ENCODE measurements at regions not wholly inside any gene's neighbourhood (a gene's known extent, or its start where the extent isn't known, plus 50 kb on each side); places are given as distances from the start of the nearest gene placed in this dataset.

DNA sequence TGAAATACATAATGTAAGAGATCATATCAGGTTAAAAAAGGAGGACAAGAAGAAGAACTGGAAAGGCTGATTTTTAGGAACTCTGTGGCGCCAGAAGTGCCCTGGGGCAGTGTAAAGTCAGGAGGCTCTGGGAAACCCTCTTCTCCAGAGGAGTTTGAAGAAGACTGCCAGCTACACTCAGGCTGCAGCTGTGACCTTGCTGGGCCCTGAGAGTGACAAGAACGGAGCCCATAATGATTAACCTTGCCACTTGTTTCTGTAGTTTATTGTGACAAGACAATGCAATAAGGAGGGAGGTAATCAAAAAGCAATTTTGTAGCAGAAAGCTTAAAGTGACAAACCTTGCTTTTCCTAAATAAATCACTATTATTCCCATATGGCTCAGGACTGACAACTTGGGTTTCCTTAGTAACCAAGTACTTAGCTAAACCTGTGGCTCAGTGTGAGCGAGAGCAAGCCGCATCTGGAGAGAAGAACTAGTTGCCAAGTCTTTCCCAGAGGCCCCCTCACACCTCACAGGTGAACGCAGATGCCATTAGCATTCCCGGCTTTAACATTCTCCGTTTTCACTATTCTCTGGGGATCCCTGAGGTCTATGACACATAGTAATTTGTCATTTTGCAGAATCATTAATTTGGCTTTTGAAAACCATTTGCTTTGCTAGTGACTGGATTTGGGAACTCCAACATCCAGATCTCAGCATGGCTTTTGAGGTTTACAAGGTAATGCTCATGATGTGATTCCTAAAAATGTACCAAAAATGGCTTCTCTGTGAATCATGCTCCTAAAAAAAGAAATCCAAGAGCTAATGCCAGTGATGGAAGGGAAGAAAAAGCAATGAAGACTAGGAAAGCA lies 115.9 kb downstream of the OMA1 start:
- no peaks in the 10 kb centered on the region for H3K27me3 Mint-ChIP-seq
- no peak overlapping the region for H3K4me3 Mint-ChIP-seq
- no peaks in the 10 kb centered on the region for H3K36me3 Mint-ChIP-seq (ENCODE audit: low read depth)
- H3K9me3 Mint-ChIP-seq, result no peaks in the 10 kb centered on the region
- H3K27ac Mint-ChIP-seq, result no peak overlapping the region
- H3K4me1 Mint-ChIP-seq (ENCODE audit: low read depth), result no peaks in the 10 kb centered on the region

- H3K4me3 Mint-ChIP-seq, result no peak overlapping the region
- H3K36me3 Mint-ChIP-seq (ENCODE audit: low read depth), result no peaks in the 10 kb centered on the region
- no peaks in the 10 kb centered on the region for H3K4me1 Mint-ChIP-seq (ENCODE audit: low read depth)
- no peak overlapping the region for H3K27ac Mint-ChIP-seq
- H3K9me3 Mint-ChIP-seq, result no peaks in the 10 kb centered on the region
- H3K27me3 Mint-ChIP-seq, result no peaks in the 10 kb centered on the region
These were observed 119.6 kb downstream of the OMA1 start for GRCh38 chr1:58426918-58427317.

- Mint-ChIP-seq H3K9me3 (no peaks in the 10 kb centered on the region), H3K4me3 (no peak overlapping the region), H3K27ac (no peak overlapping the region), H3K27me3 (no peaks in the 10 kb centered on the region), H3K36me3 (ENCODE audit: low read depth) (no peaks in the 10 kb centered on the region), H3K4me1 (ENCODE audit: low read depth) (no peaks in the 10 kb centered on the region)
These were observed 124.1 kb downstream of the OMA1 start for GRCh38 chr1:58422436-58422835.

DNA sequence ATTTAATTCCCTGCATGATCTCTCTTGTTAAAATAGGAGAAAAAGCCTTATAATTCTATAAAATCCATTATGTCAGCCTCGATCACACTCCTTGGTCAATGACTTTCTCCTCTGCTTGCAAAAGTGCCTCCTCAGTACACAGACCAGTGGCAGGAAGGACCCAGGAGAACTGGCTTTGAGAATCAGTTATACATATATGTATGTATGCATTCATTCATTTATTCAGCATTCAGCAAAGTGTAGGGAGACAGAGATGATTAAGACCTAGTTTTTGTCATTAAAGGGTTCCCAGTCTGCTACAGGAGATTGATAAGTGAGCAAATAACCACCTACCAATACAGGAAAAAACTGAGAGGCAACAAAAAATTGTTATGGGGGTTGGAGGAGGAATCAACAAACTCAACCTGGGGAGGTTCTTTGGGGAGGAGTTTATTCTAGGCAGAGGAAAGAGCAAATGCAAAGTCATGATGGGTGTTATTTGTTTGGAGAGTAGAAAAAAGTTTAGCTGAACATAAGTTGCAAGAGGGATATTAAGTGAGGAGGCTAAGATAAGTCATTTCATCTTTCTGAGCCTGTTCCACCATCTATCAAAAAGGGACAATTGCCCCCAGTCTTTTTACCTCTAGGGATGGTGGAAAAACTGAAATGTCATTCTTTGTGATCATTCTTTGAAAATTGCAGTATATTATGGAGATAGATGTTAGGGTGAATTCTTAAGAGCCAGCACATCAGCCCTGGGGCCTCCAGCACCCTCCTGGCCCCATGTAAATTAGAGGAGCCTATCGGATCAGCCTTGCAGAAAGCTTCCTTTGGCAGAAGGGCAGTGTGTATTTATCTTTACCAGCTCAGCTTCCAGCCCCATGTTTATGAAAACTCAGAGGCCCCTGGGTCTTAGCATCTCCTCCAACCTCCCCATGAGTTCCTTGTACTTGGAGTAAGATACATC lies 128.0 kb downstream of the OMA1 start:
- no peaks in the 10 kb centered on the region for H3K4me1 Mint-ChIP-seq (ENCODE audit: low read depth)
- no peaks in the 10 kb centered on the region for H3K9me3 Mint-ChIP-seq
- no peak overlapping the region for H3K4me3 Mint-ChIP-seq
- no peaks in the 10 kb centered on the region for H3K36me3 Mint-ChIP-seq (ENCODE audit: low read depth)
- H3K27ac Mint-ChIP-seq, result no peak overlapping the region
- H3K27me3 Mint-ChIP-seq, result no peaks in the 10 kb centered on the region

GRCh38 chr1:58412071-58412580 lies 134.4 kb downstream of the OMA1 start:
- H3K9me3 Mint-ChIP-seq, result no peaks in the 10 kb centered on the region
- H3K27ac Mint-ChIP-seq, result no peak overlapping the region
- H3K27me3 Mint-ChIP-seq, result no peaks in the 10 kb centered on the region
- no peaks in the 10 kb centered on the region for H3K36me3 Mint-ChIP-seq (ENCODE audit: low read depth)
- H3K4me3 Mint-ChIP-seq, result no peak overlapping the region
- no peaks in the 10 kb centered on the region for H3K4me1 Mint-ChIP-seq (ENCODE audit: low read depth)

DNA sequence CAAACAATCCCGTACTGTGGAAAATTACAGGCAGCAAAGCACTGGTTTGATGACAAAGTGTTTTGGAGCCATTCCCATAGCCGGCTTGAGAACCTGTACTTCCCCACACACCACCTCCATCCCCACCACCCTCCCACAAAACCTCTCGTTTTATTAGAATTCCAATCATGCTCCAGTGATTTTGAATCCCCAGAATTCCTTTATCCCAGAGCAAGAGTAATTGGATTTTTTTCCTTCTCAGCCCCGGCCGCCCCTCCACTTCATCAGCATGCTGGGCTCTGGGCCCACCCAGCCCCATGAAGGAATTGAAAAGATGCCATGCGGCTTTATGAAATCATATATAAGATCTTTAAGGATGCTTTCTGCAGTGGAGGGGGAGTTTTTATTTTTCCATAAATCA lies 136.6 kb downstream of the OMA1 start:
- Mint-ChIP-seq H3K9me3 (no peaks in the 10 kb centered on the region), H3K4me3 (no peak overlapping the region), H3K4me1 (ENCODE audit: low read depth) (no peaks in the 10 kb centered on the region), H3K36me3 (ENCODE audit: low read depth) (no peaks in the 10 kb centered on the region), H3K27ac (no peak overlapping the region), H3K27me3 (no peaks in the 10 kb centered on the region)

DNA sequence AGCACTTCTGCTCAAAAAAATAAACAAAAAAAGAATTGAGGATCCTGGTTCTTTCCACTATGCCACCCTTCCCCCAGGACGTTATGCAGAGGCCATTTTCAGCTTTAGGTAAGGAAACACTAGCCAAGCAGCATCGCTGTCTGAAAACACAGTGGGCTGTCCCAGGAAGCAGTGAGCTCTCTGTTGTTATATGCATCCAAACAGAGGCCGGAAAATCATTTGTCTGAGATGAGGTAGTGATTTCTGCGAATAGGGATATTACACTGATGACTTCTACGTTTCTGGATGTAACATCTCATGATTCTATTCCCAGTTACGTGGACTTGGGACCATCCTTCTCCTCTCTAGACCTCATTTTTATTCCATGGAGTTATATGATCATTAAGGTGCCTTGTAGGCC lies 137.2 kb downstream of the OMA1 start:
- H3K27ac Mint-ChIP-seq, result no peak overlapping the region
- no peaks in the 10 kb centered on the region for H3K9me3 Mint-ChIP-seq
- no peaks in the 10 kb centered on the region for H3K36me3 Mint-ChIP-seq (ENCODE audit: low read depth)
- H3K4me1 Mint-ChIP-seq (ENCODE audit: low read depth), result no peaks in the 10 kb centered on the region
- H3K27me3 Mint-ChIP-seq, result no peaks in the 10 kb centered on the region
- H3K4me3 Mint-ChIP-seq, result no peak overlapping the region

DNA sequence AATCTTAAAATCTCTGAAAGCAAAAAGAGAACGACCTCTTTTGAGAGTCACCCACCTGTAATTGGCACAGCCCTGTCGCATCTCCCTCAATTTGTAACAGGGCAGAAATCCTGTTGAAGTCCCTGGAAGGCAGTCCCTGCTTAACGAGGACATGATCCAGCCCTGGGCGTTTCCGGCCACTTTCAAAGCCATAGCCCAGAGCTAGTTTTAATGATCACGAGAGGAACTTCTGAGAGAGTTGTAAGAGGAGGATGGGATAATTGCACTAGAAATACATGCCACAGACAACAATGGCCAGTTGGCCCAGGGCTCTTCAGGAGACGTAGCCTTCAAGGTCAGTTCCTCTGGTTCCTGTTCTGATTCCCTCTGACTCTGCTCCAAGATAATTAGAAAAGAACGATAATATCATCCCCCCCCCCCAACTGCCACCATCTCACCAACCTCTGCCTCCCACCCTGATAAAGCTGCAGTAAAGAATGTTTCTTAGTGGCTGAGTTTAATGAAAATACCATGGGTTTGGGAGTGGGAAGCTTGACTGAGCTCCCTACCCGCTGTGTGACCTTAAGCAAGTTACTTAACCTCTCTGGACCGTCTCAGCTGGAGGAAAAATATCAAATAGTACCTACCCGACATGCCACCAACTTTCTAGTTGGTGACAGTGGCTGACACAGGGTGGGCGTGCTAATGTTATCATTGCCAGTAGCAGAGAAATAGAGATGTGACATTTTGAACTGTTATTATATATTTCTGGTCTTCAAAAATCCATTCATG lies 140.0 kb downstream of the OMA1 start:
- Mint-ChIP-seq H3K27ac (no peak overlapping the region), H3K36me3 (ENCODE audit: low read depth) (no peaks in the 10 kb centered on the region), H3K9me3 (no peaks in the 10 kb centered on the region), H3K4me3 (no peak overlapping the region), H3K27me3 (no peaks in the 10 kb centered on the region), H3K4me1 (ENCODE audit: low read depth) (no peaks in the 10 kb centered on the region)

- no peak overlapping the region for H3K4me3 Mint-ChIP-seq
- no peaks in the 10 kb centered on the region for H3K9me3 Mint-ChIP-seq
- H3K27ac Mint-ChIP-seq, result no peak overlapping the region
- H3K27me3 Mint-ChIP-seq, result no peaks in the 10 kb centered on the region
- no peaks in the 10 kb centered on the region for H3K36me3 Mint-ChIP-seq (ENCODE audit: low read depth)
- H3K4me1 Mint-ChIP-seq (ENCODE audit: low read depth), result no peaks in the 10 kb centered on the region
These were observed 140.9 kb downstream of the OMA1 start for GRCh38 chr1:58405660-58406059.

DNA sequence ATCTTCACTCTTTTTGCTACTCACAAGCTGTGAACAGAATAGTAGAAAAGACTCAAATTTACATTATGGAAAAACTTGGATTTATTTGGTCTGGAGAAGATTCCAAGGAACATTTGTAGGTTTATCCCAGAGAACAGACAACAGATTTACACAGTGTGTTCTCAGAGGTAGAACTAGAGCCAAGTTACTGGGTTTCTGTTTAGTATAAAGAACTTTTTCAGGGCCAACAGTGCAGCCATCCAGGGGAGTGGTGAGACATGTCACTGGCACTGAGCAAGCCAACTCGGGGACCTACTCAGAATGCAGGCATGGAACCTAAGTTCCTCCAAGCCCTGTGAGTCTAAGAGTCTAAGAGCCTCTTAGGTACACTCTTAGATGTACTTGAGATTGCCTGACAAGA lies 142.6 kb downstream of the OMA1 start:
- Mint-ChIP-seq H3K9me3 (no peaks in the 10 kb centered on the region), H3K4me3 (no peak overlapping the region)

GRCh38 chr1:58402444-58402843 lies 144.1 kb downstream of the OMA1 start:
- no peaks in the 10 kb centered on the region for H3K36me3 Mint-ChIP-seq (ENCODE audit: low read depth)
- no peak overlapping the region for H3K27ac Mint-ChIP-seq
- H3K4me1 Mint-ChIP-seq (ENCODE audit: low read depth), result no peaks in the 10 kb centered on the region
- no peaks in the 10 kb centered on the region for H3K27me3 Mint-ChIP-seq
- no peaks in the 10 kb centered on the region for H3K9me3 Mint-ChIP-seq
- no peak overlapping the region for H3K4me3 Mint-ChIP-seq

More for the DNA sequence above, 142.6 kb downstream of the OMA1 start:
- Mint-ChIP-seq H3K36me3 (ENCODE audit: low read depth) (no peaks in the 10 kb centered on the region), H3K27ac (no peak overlapping the region), H3K27me3 (no peaks in the 10 kb centered on the region), H3K4me1 (ENCODE audit: low read depth) (no peaks in the 10 kb centered on the region)

- Mint-ChIP-seq H3K4me1 (ENCODE audit: low read depth) (no peaks in the 10 kb centered on the region), H3K4me3 (no peak overlapping the region), H3K27ac (no peak overlapping the region), H3K36me3 (ENCODE audit: low read depth) (no peaks in the 10 kb centered on the region), H3K9me3 (no peaks in the 10 kb centered on the region), H3K27me3 (no peaks in the 10 kb centered on the region)
These were observed 144.5 kb downstream of the OMA1 start for GRCh38 chr1:58401991-58402390.

DNA sequence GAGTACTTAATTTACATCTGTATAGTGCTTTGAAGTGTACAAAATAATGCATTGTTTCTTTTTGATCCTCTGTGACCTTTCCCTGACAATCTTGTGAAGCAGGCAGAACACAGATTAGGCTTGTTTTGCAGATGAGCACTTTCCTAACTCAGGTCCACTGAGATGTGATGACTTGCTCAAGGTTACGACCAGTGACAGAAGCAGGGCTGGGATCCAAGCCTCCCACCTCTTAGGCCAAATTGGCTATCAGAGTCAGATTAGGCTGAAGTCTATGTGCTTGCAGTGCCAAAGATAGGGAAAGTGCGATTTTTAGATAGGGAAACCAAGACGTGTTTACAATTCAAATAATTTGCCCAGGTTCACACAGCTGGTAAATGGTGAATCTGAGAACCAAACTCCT lies 147.3 kb downstream of the OMA1 start:
- no peak overlapping the region for H3K27ac Mint-ChIP-seq
- no peaks in the 10 kb centered on the region for H3K9me3 Mint-ChIP-seq
- H3K27me3 Mint-ChIP-seq, result no peaks in the 10 kb centered on the region
- no peaks in the 10 kb centered on the region for H3K36me3 Mint-ChIP-seq (ENCODE audit: low read depth)
- no peak overlapping the region for H3K4me3 Mint-ChIP-seq
- no peaks in the 10 kb centered on the region for H3K4me1 Mint-ChIP-seq (ENCODE audit: low read depth)

DNA sequence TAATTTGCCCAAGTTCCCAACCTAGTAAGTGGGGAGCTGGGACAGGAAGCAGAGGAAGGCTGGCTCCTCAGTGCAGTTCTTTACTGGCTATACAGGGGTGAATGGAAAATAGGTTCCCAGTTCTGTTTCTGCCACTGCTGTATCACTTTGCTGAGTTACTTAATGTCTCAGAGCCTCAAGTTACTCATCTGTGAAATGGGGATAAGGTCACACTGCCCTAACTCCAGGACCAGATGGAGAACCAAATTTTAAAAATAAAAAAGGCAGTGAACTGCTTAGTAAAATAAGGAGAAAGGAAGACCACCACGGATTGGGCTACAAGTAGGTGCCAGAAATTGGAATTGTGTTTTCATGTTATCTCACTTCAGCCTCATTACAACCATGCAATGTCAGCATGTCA lies 147.8 kb downstream of the OMA1 start:
- Mint-ChIP-seq H3K4me1 (ENCODE audit: low read depth) (no peaks in the 10 kb centered on the region), H3K27ac (no peak overlapping the region), H3K9me3 (no peaks in the 10 kb centered on the region), H3K36me3 (ENCODE audit: low read depth) (no peaks in the 10 kb centered on the region), H3K4me3 (no peak overlapping the region), H3K27me3 (no peaks in the 10 kb centered on the region)
